ENCODE measurements at regions not wholly inside any gene's neighbourhood (a gene's known extent, or its start where the extent isn't known, plus 50 kb on each side); places are given as distances from the start of the nearest gene placed in this dataset.

- TF ChIP-seq CTCF (IDR thresholded peaks at IDR 0.05): no peak
- TF ChIP-seq POLR2A (IDR thresholded peaks at IDR 0.05): no peak
These were observed 335.6 kb downstream of the CYRIA start for GRCh38 chr2:16330012-16330411.
